Amniotic stem cell (primary cell): ENCODE measurements at regions not wholly inside any gene's neighbourhood (a gene's known extent, or its start where the extent isn't known, plus 50 kb on each side); places are given as distances from the start of the nearest gene placed in this dataset.

ENCODE experiments used
- DNase-seq: peaks from one replicate; lab custom pipeline; 2025; lab: John Stamatoyannopoulos, UW

- DNase-seq = no peak
These were observed 441.0 kb upstream of the SALL1 start for GRCh38 chr16:51592001-51592501.

- DNase-seq = no peak
These were observed 440.4 kb upstream of the SALL1 start for GRCh38 chr16:51591480-51591879.

DNA sequence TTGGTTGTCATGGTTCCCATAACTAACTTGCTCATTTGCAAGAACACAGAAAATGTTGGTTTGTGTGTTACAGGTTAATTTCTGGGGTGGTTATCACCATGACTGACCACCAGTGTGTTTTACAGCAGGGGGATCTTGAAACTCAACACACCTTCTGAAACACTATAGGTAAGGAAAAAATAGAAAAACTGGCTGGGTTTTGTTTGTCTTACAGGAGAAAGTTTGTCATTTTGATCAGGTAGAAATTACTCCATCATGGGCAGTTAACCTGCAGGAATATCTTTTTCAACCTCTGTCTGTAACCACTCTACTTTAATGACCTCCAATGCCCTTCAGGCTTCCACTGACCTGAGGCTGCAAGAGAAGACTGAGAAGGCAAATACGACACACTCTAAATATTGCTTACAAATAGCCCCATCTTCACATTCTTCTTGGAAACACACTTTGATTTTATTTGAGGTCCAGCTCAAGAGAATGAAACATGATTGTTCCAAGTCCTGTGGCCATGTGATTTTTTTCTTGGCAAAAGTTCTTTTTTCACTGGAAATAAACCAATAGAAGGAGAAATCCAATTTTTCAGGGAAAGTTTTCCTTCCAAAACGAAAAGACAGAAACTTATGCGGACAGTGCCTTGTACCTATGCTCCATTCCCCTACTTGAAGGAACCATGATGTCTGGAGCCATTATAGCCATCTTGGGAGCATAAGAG is 428.7 kb upstream of the SALL1 start:
- DNase-seq = no peak

GRCh38 chr16:51577621-51578303 is 426.7 kb upstream of the SALL1 start:
- no peak for DNase-seq

DNA sequence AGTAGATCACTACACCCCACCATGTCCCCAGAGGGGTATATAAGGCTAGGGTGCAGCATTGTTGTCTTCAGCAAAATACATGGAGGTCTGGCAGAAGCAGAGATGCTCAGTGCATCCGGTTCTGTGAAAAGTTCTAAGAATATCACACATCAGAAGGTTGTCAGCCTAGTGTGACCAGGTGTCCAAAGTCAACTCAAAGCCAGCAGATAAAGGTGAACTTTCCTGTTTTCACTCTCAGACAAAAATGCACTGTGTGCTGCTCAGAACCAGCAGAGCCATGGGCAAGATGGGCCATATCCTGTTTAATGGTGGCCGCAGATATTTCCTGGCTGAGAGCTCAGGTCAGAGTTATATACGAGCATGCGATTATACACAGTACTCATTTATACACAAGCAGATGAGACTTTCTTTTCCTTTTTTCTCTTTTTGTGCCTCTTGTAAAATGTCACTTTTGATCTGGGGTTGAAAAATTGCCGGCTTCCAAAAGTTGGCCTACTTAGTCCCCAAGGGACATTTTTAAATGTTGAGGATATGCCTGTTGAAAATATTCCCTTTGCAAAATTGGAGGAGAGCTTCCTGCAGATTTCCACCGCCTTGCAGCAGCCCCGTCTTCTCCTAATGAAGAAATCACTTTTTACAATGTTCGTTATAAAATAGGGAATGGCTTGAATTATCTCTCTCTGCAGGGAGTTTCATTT is 425.6 kb upstream of the SALL1 start:
- no peak for DNase-seq

- DNase-seq = no peak
These were observed 422.1 kb upstream of the SALL1 start for GRCh38 chr16:51573191-51573590.

DNA sequence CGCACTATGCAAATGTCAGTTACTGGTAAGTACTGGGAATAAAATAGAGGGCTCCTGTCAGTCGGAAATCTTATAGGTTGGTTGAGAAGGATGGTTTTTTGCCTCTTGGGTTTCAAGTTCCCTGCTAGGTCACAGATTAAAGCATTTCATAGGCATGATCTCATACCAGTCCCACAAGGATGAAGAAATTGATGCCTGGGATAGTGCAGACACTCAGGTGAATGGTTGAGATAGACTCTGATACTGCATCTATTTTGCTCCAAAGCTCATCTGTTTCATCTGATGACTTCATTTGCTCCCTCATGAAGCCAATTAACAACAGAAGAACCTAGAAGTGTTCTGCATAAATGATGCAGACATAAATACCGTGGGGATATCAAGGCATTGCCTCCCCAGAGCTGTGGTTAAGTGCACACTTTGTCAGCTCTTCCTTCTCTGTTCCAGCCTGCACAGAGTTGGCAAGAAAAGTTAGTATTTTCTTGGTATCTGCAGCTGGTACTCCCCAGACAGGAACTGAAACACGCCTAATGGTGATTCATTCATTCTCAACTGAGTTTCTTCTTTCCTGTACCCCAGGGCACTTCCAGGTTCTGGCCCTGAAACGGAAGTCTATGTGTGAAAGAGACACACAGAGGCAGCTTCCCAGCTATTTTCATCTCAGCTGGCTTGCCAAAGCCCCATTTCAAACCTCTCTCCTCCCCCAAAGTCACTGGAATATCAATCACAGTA is 418.3 kb upstream of the SALL1 start:
- DNase-seq = no peak

DNA sequence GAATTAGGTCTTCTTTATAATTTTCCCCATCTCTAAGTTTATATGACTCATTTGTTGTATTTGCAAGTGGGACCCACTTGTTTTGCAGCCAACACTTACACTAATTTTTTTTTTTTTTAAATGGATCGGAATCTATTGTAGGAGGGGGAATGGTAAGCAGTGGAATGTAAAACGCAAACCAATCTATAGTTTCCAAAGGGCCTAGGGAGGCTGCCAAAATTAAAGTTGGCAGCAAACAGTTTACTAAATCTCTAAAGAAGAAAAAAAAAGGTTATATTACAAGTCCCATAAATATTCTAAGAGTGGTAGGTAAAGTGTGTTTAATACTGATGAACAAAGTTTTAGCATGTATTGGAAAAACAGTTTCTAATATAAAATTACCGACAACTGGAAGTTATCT is 416.8 kb upstream of the SALL1 start:
- no peak for DNase-seq

DNA sequence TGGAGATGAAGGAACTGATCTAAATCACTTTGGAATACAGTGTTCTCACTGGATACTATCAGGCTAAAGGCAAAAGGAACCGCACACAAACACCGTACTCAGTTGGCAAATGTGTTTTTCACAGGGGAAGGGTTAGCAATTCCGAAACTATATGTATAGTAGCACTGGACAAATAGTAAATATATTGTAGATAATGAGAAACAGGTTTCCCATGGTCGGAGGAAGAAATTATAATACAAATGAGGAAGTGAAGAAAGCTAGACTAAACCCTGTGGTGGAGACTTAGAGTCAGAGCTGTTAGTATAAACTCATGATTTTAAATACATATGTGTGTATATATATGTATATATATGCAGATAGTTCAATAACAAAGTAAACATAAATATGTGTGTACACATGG is 414.1 kb upstream of the SALL1 start:
- no peak for DNase-seq

- no peak for DNase-seq
These were observed 411.8 kb upstream of the SALL1 start for GRCh38 chr16:51562891-51563290.

DNA sequence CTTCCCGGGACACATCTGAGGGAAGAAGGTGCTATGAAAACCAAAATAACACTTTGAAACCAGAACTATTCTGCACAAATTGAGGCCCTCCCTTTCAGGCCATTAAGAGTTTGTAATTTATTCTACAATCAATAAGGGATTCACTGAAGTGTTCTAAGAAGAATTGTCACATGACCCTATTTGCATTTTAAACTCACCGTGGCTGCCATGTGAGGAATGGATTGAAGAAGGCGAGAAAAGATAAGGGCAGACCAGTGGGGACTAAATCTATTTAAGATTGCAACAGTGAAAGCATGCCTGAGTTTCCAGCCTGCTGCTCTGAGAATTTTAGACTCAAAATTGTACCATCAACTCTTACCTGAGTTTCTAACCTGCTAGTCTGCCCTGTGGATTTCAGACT is 408.8 kb upstream of the SALL1 start:
- no peak for DNase-seq

DNA sequence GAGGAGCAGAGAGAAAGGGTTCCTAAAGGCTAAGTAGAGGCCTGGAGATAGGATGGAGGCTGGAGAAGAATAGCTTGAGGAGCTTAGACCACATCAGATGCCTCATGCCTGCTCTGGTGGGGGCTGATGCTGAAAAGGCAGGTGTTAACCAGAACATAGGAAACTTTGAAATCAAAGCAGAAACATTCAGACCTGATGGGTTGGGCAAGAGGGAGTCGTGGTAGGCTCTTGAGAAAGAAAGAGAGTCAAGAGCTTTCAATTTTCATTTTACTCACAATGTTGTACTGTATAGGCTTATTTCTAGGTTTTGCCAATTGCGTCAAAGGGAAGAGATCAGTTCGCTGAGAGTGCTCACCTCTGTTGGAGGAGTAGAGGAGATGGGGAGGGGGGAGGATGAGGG is 406.6 kb upstream of the SALL1 start:
- no peak for DNase-seq

DNA sequence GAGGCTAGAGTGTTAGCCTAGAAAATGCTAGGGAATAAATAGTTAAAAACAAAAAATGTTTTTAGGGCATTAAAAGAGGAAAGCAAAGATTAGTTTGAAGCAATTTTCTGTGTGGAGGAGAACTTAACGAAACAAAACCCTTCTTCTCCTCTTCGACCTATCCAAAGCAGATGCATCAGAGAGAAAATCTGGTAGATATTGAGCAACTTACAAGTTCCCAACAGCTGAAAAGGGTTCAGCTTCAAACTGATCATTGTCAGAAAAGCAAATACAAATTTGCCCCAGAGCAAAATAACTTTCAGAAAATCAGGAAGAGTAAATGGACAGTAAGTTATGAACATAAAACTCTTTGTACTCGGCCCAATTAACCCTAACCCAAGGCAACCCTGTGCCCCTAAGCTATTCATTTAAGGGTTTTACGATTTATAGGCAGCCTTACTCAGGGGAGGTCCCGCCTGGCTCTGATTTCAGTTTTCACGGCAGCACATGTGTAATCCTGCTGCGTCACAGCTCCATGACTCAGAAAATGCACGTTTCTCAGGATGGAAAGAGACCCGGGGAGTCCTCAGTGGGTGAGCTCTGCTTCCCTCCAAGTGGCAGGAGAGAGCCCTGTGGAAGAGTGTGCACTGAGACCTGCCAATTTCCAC is 405.7 kb upstream of the SALL1 start:
- DNase-seq = peak; percentile 63

- no peak for DNase-seq
These were observed 402.8 kb upstream of the SALL1 start for GRCh38 chr16:51553910-51554309.

DNA sequence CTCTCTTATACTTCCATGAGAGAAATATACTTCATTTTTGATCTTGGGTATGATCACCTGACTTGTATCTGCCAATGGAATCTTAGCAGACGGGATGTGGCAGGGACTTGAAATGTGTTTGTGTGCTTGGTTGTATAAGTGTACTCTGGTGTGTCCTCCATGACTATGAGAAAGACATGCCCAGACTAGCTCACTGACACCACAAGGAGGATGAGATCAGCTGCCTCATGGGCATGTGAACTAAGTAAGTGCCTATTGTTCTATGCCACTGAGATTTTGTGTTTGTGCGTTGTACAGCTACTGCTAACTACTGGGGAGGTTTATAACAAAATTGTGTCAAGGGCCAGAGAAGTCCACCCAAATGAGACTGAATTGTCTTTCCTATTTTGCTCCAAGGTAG is 402.2 kb upstream of the SALL1 start:
- DNase-seq = no peak

DNA sequence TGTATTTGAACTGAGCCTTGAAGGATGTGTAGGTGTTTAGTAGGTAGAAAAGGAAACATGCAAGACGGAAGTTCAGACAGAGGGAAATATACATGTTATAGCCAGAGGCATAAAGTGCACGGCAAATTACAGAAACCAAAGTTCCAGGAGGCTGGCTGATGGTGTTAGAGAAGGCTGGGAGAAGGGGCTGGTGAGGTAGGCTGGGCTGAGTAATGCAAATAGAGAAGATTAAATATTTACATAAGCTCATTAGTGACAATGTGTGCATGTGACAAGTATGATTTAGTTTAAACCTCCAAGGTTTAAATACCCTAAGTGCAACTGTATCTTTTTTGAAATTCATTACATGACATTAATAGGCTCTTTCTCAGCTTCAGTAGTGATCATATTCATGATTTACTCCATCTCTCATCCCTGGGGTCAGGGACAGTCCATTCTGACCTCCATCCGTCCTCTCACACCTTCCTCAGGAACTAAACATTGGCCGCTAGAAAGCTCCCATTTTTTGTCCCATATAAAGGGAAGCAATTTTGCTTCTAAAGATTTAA is 399.8 kb upstream of the SALL1 start:
- DNase-seq = no peak

- DNase-seq = no peak
These were observed 398.8 kb upstream of the SALL1 start for GRCh38 chr16:51549836-51550235.

DNA sequence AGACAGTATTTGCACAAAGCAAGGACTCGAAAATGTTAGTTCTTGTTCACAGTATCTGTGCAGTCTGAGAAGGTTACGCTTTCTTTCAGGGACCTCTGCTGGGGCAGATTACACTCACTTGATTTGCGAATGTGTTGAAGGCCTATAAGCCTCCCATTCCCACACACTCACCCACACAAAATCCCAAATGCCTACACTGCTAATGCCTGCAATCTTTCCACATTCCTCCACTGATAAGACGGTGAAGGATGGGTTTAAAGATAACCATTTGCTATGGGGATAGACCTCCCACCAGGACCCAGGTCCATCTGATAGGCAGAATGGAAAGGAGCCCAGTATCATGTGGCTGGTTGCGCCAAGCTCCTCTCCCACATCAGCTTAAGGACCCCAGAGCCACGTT is 394.9 kb upstream of the SALL1 start:
- no peak for DNase-seq

- no peak for DNase-seq
These were observed 393.9 kb upstream of the SALL1 start for GRCh38 chr16:51544851-51545467.

GRCh38 chr16:51543971-51544370 is 392.9 kb upstream of the SALL1 start:
- DNase-seq = no peak
